Stimulated activated CD4-positive, alpha-beta T cell treated with anti-CD3 and anti-CD28 coated beads, Interleukin-12 subunit alpha, Interleukin-12 subunit beta, amount 100 ng/mL, for 48 hours (primary cell): ENCODE measurements at regions not wholly inside any gene's neighbourhood (a gene's known extent, or its start where the extent isn't known, plus 50 kb on each side); places are given as distances from the start of the nearest gene placed in this dataset.
"Not testable (repeated sequence)": the region's sequence is repeated elsewhere in the genome, so short reads cannot be mapped to it uniquely, and the experiment has no call there.

Source experiments
- DNase-seq, 3 donors: peaks; one replicate each; pipeline ENCODE4 v3.0.0-alpha.2; 2020; ENCODE audit warnings: low read depth in 2 of 3, low spot score in 1 of 3

GRCh38 chr3:124303305-124303910 lies 311.5 kb upstream of the ROPN1 start:
- no peak for DNase-seq

- DNase-seq = no peak
These were observed 314.7 kb upstream of the ROPN1 start for GRCh38 chr3:124306665-124307064.

GRCh38 chr3:124313621-124314020 lies 321.7 kb upstream of the ROPN1 start:
- DNase-seq = no peak

GRCh38 chr3:124315215-124316033 lies 323.5 kb upstream of the ROPN1 start:
- no peak for DNase-seq

- DNase-seq = no peak
These were observed 324.0 kb upstream of the ROPN1 start for GRCh38 chr3:124316034-124316287.

GRCh38 chr3:124318014-124318413 lies 326.1 kb upstream of the ROPN1 start:
- no peak for DNase-seq

GRCh38 chr3:124318656-124319055 lies 326.7 kb upstream of the ROPN1 start:
- no peak for DNase-seq

GRCh38 chr3:124320976-124321375 lies 329.1 kb upstream of the ROPN1 start:
- no peak for DNase-seq

GRCh38 chr3:124322309-124322880 lies 330.5 kb upstream of the ROPN1 start:
- DNase-seq = no peak

- DNase-seq = no peak
These were observed 331.0 kb upstream of the ROPN1 start for GRCh38 chr3:124322966-124323365.

GRCh38 chr3:124325248-124325647 lies 333.3 kb upstream of the ROPN1 start:
- DNase-seq = no peak

- DNase-seq = no peak
These were observed 337.8 kb upstream of the ROPN1 start for GRCh38 chr3:124329723-124330122.

GRCh38 chr3:124333931-124334640 lies 342.2 kb upstream of the ROPN1 start:
- DNase-seq = no peak

- DNase-seq = no peak
These were observed 344.2 kb upstream of the ROPN1 start for GRCh38 chr3:124336067-124336656.

GRCh38 chr3:124345845-124346244 lies 353.9 kb upstream of the ROPN1 start:
- no peak for DNase-seq

GRCh38 chr3:124346487-124346886 lies 354.6 kb upstream of the ROPN1 start:
- no peak for DNase-seq

- DNase-seq = no peak
These were observed 355.5 kb upstream of the ROPN1 start for GRCh38 chr3:124347418-124347817.

GRCh38 chr3:124348555-124348954 lies 356.6 kb upstream of the ROPN1 start:
- not testable (repeated sequence) for DNase-seq

GRCh38 chr3:124351430-124352148 lies 359.7 kb upstream of the ROPN1 start:
- DNase-seq = no peak

- DNase-seq = no peak
These were observed 360.2 kb upstream of the ROPN1 start for GRCh38 chr3:124352149-124352539.

- no peak for DNase-seq
These were observed 361.8 kb upstream of the ROPN1 start for GRCh38 chr3:124353691-124354090.
